Liver (tissue), 8 donors: ENCODE measurements at regions not wholly inside any gene's neighbourhood (a gene's known extent, or its start where the extent isn't known, plus 50 kb on each side); places are given as distances from the start of the nearest gene placed in this dataset.

Source experiments
- DNase-seq: peaks from one replicate; pipeline ENCODE4 v3.0.0-alpha.2; 2017; ENCODE audit warnings: low spot score
- H3K27ac ChIP-seq, 2 donors: one replicate each; pipeline ENCODE4 v1.7.0; 2013; ENCODE audit warnings: inconsistent platforms in 2 of 2, low read length in 2 of 2, control low read depth in 1 of 2, low read depth in 1 of 2, mild to moderate bottlenecking in 1 of 2
- H3K27me3 ChIP-seq, 4 donors: one replicate each; pipeline versions ENCODE4 v1.6.1 to v1.7.0; 2013; ENCODE audit warnings: low read length in 3 of 4, inconsistent platforms in 1 of 4, mild to moderate bottlenecking in 1 of 4, moderate library complexity in 1 of 4; ENCODE audit not compliant: control insufficient read depth in 4 of 4, insufficient read depth in 4 of 4
- H3K36me3 ChIP-seq, 4 donors: one replicate each; pipeline versions ENCODE4 v1.6.1 to v1.7.0; 2013; ENCODE audit warnings: low read length in 3 of 4, mild to moderate bottlenecking in 3 of 4, low read depth in 1 of 4, moderate library complexity in 1 of 4; ENCODE audit not compliant: control insufficient read depth in 4 of 4, insufficient read depth in 3 of 4
- H3K4me1 ChIP-seq, 4 donors: one replicate each; pipeline versions ENCODE4 v1.6.1 to v1.7.0; 2013; ENCODE audit warnings: low read length in 3 of 4, mild to moderate bottlenecking in 3 of 4, moderate library complexity in 1 of 4; ENCODE audit not compliant: control insufficient read depth in 4 of 4, insufficient read depth in 4 of 4
- H3K4me3 ChIP-seq, 3 donors: one replicate each; pipeline versions ENCODE4 v1.6.1 to v1.7.0; 2013; ENCODE audit warnings: low read length in 3 of 3, control low read depth in 1 of 3, low read depth in 1 of 3, mild to moderate bottlenecking in 1 of 3
- H3K9ac ChIP-seq, 2 donors: one replicate each; pipeline ENCODE4 v1.7.0; 2013; ENCODE audit warnings: low read length in 2 of 2, mild to moderate bottlenecking in 2 of 2, moderate library complexity in 2 of 2, control low read depth in 1 of 2, low read depth in 1 of 2
- H3K9me3 ChIP-seq, 4 donors: one replicate each; pipeline versions ENCODE4 v1.6.1 to v1.7.0; 2013; ENCODE audit warnings: low read length in 3 of 4; ENCODE audit not compliant: control insufficient read depth in 4 of 4
- ATF3 ChIP-seq: IDR thresholded peaks from 2 replicates; pipeline ENCODE4 v1.6.1; 2016; ENCODE audit warnings: antibody characterized with exemption
- CTCF ChIP-seq: fragments of 150-350 bp; IDR thresholded peaks from 2 replicates; pipeline ENCODE4 v1.5.1; 2017; ENCODE audit warnings: improper control_type of control experiment, low read depth, low read length; ENCODE audit not compliant: missing input control
- EGR1 ChIP-seq, 2 donors: IDR thresholded peaks; 2 replicates each; pipeline ENCODE4 v1.6.1; 2016 to 2018; ENCODE audit warnings: antibody characterized with exemption in 2 of 2, low read depth in 2 of 2
- FOXA1 ChIP-seq: IDR thresholded peaks from 2 replicates; pipeline ENCODE4 v1.6.1; 2016; ENCODE audit warnings: antibody characterized with exemption
- FOXA2 ChIP-seq: IDR thresholded peaks from 2 replicates; pipeline ENCODE4 v1.6.1; 2016; ENCODE audit warnings: antibody characterized with exemption
- GABPA ChIP-seq, 2 donors: IDR thresholded peaks in 1 of 2; conservative IDR thresholded peaks in 1 of 2; 2 replicates each; pipeline ENCODE4 v1.6.1; 2016; ENCODE audit warnings: antibody characterized with exemption in 2 of 2, mild to moderate bottlenecking in 1 of 2, moderate library complexity in 1 of 2
- HNF4A ChIP-seq, 2 donors: conservative IDR thresholded peaks; 2 replicates each; pipeline ENCODE4 v1.6.1; 2016; ENCODE audit warnings: antibody characterized with exemption in 2 of 2, mild to moderate bottlenecking in 2 of 2
- HNF4G ChIP-seq: IDR thresholded peaks from 2 replicates; pipeline ENCODE4 v1.6.1; 2016; ENCODE audit warnings: antibody characterized with exemption
- JUND ChIP-seq, 2 donors: IDR thresholded peaks; 2 replicates each; pipeline ENCODE4 v1.6.1; 2016; ENCODE audit warnings: antibody characterized with exemption in 2 of 2
- MAX ChIP-seq: IDR thresholded peaks from 2 replicates; pipeline ENCODE4 v1.6.1; 2016; ENCODE audit warnings: antibody characterized with exemption
- NR2F2 ChIP-seq: IDR thresholded peaks from 2 replicates; pipeline ENCODE4 v1.6.1; 2016; ENCODE audit warnings: antibody characterized with exemption
- RAD21 ChIP-seq, 2 donors: IDR thresholded peaks; 2 replicates each; pipeline ENCODE4 v1.6.1; 2016; ENCODE audit warnings: antibody characterized with exemption in 2 of 2, mild to moderate bottlenecking in 2 of 2
- REST ChIP-seq: IDR thresholded peaks from 2 replicates; pipeline ENCODE4 v1.6.1; 2016; ENCODE audit warnings: antibody characterized with exemption, mild to moderate bottlenecking
- RXRA ChIP-seq, 2 donors: IDR thresholded peaks; 2 replicates each; pipeline ENCODE4 v1.6.1; 2017 to 2018; ENCODE audit warnings: antibody characterized with exemption in 2 of 2, mild to moderate bottlenecking in 1 of 2
- SP1 ChIP-seq: IDR thresholded peaks from 2 replicates; pipeline ENCODE4 v1.6.1; 2018; ENCODE audit warnings: antibody characterized with exemption, mild to moderate bottlenecking
- TAF1 ChIP-seq: conservative IDR thresholded peaks from 2 replicates; pipeline ENCODE4 v1.6.1; 2016; ENCODE audit warnings: antibody characterized with exemption, mild to moderate bottlenecking
- YY1 ChIP-seq: IDR thresholded peaks from 2 replicates; pipeline ENCODE4 v1.6.1; 2016; ENCODE audit warnings: antibody characterized with exemption, mild to moderate bottlenecking
- ZBTB33 ChIP-seq: IDR thresholded peaks from 2 replicates; pipeline ENCODE4 v1.6.1; 2016; ENCODE audit warnings: antibody characterized with exemption
- WGBS: extraction: QIAGEN DNeasy Blood & Tissue Kit; methylation state at CpG from one replicate; pipeline ENCODE4 v1.1.7; 2013; 5-methylcytosine and 5-hydroxymethylcytosine counted together
- donor health status: healthy.
- donor health status: healthy.
- donor health status: healthy.
- donor health status: healthy.
- donor health status: healthy.

DNA sequence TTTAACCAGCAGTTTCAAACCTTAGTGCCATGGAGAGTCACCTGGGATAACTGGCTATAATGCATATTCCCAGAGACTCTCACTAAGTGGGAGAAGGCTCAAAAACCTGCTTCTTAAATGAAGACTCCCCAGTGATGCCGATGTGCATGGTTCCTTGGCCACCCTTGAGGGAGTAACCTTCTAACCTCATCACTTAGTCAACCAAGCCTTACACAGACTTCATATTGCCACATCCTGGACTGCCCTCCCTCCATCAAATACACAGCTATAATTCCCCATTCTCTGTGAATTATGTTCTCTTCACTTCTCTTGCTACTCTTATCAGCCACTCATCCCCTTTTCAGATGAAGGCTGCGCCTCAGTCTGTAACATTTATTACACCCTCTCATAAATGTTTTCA, 462.9 kb upstream of the RGPD4 start:
- H3K27me3 ChIP-seq = no peaks in the 10 kb centered on the region
- no peaks in the 10 kb centered on the region for H3K4me1 ChIP-seq
- no peaks in the 10 kb centered on the region for H3K9me3 ChIP-seq
- WGBS = 78% methylated on average over 2 of the region's 2 CpGs
- H3K9ac ChIP-seq = no peak overlapping the region
- TF ChIP-seq REST (no peak), FOXA1 (no peak), MAX (no peak), JUND (IDR thresholded peaks at IDR 0.05) (no peak), HNF4G (no peak), TAF1 (no peak)
- H3K4me3 ChIP-seq = no peak overlapping the region
- DNase-seq = no peak
- no peaks in the 10 kb centered on the region for H3K36me3 ChIP-seq
- H3K27ac ChIP-seq = no peak overlapping the region

- no peak overlapping the region for H3K27ac ChIP-seq
- H3K36me3 ChIP-seq = no peaks in the 10 kb centered on the region
- no peak for DNase-seq
- 90% methylated on average over 4 of the region's 4 CpGs for WGBS
- H3K27me3 ChIP-seq = no peaks in the 10 kb centered on the region
- TF ChIP-seq HNF4A (conservative IDR thresholded peaks at IDR 0.05) = no peak
- TF ChIP-seq ATF3 = no peak
- TF ChIP-seq RAD21 (IDR thresholded peaks at IDR 0.05) = no peak
- no peak for TF ChIP-seq TAF1
- TF ChIP-seq CTCF = no peak
- TF ChIP-seq RXRA (IDR thresholded peaks at IDR 0.05) = no peak
- TF ChIP-seq ZBTB33 = no peak
- TF ChIP-seq EGR1 (IDR thresholded peaks at IDR 0.05; ENCODE audit: low read depth in 2 of 2) = no peak
- no peak for TF ChIP-seq FOXA1
- TF ChIP-seq JUND (IDR thresholded peaks at IDR 0.05) = no peak
- TF ChIP-seq YY1 = no peak
- TF ChIP-seq NR2F2 = no peak
- TF ChIP-seq REST = no peak
- no peak for TF ChIP-seq HNF4G
- TF ChIP-seq FOXA2 = no peak
- TF ChIP-seq MAX = no peak
- no peak for TF ChIP-seq SP1
- TF ChIP-seq GABPA (IDR thresholded peaks at IDR 0.05 in 1 of 2, conservative IDR thresholded peaks at IDR 0.05 in 1 of 2) = no peak
- H3K9ac ChIP-seq = no peak overlapping the region
- H3K4me1 ChIP-seq = no peaks in the 10 kb centered on the region
- H3K4me3 ChIP-seq = no peak overlapping the region
- no peaks in the 10 kb centered on the region for H3K9me3 ChIP-seq
These were observed 462.2 kb upstream of the RGPD4 start for GRCh38 chr2:107364361-107364950.
